PFSK-1 (cell line): ENCODE measurements at regions not wholly inside any gene's neighbourhood (a gene's known extent, or its start where the extent isn't known, plus 50 kb on each side); places are given as distances from the start of the nearest gene placed in this dataset.

Source experiments
- FOXP2 ChIP-seq: optimal IDR thresholded peaks from 2 replicates; pipeline ENCODE3; 2011; ENCODE audit warnings: borderline replicate concordance, control low read depth, inconsistent platforms; ENCODE audit not compliant: insufficient read depth; ENCODE audit errors: extremely low read length, extremely low read depth
- POLR2AphosphoS5 ChIP-seq: IDR thresholded peaks from 2 replicates; pipeline ENCODE4 v1.6.1; 2012; ENCODE audit warnings: low read depth, mild to moderate bottlenecking, control low read depth, low read length, moderate library complexity
- REST ChIP-seq, 2 experiments: IDR thresholded peaks; 2 replicates each; pipeline versions ENCODE4 v1.6.1 to v1.8.0; 2011 to 2012; ENCODE audit warnings: low read depth in 2 of 2, low read length in 2 of 2, control low read depth in 1 of 2, inconsistent platforms in 1 of 2, mild to moderate bottlenecking in 1 of 2, moderate library complexity in 1 of 2; ENCODE audit not compliant: insufficient read depth in 1 of 2
- SIN3A ChIP-seq: IDR thresholded peaks from 2 replicates; pipeline ENCODE4 v1.6.1; 2012; ENCODE audit warnings: mild to moderate bottlenecking, low read length, moderate library complexity, borderline replicate concordance; ENCODE audit not compliant: insufficient read depth
- TAF1 ChIP-seq: IDR thresholded peaks from 2 replicates; pipeline ENCODE4 v1.6.1; 2012; ENCODE audit warnings: low read length, control low read depth, borderline replicate concordance; ENCODE audit not compliant: insufficient read depth

- TF ChIP-seq FOXP2, result no peak
- TF ChIP-seq TAF1, result no peak
- TF ChIP-seq REST (IDR thresholded peaks at IDR 0.05; ENCODE audit: insufficient read depth in 1 of 2, low read depth in 2 of 2, low read length in 2 of 2), result no peak
- TF ChIP-seq SIN3A, result no peak
- no peak for TF ChIP-seq POLR2AphosphoS5
Observed at GRCh38 chr3:72284471-72284870, 499.5 kb upstream of the PROK2 start.

- no peak for TF ChIP-seq FOXP2
- no peak for TF ChIP-seq REST (IDR thresholded peaks at IDR 0.05; ENCODE audit: insufficient read depth in 1 of 2, low read depth in 2 of 2, low read length in 2 of 2)
- no peak for TF ChIP-seq SIN3A
- TF ChIP-seq POLR2AphosphoS5, result no peak
- no peak for TF ChIP-seq TAF1
Observed at GRCh38 chr3:72282918-72283317, 498.0 kb upstream of the PROK2 start.

- TF ChIP-seq TAF1 (no peak), FOXP2 (no peak), SIN3A (no peak), REST (IDR thresholded peaks at IDR 0.05; ENCODE audit: insufficient read depth in 1 of 2, low read depth in 2 of 2, low read length in 2 of 2) (no peak)
Observed at GRCh38 chr3:72281551-72281950, 496.6 kb upstream of the PROK2 start.

- TF ChIP-seq SIN3A, result no peak
- TF ChIP-seq REST (IDR thresholded peaks at IDR 0.05; ENCODE audit: insufficient read depth in 1 of 2, low read depth in 2 of 2, low read length in 2 of 2), result no peak
- no peak for TF ChIP-seq FOXP2
- TF ChIP-seq TAF1, result no peak
- TF ChIP-seq POLR2AphosphoS5, result no peak
Observed at GRCh38 chr3:72280876-72281275, 495.9 kb upstream of the PROK2 start.

GRCh38 chr3:72279631-72280041 is 494.7 kb upstream of the PROK2 start:
- TF ChIP-seq POLR2AphosphoS5 (no peak), TAF1 (no peak), FOXP2 (no peak), REST (IDR thresholded peaks at IDR 0.05; ENCODE audit: insufficient read depth in 1 of 2, low read depth in 2 of 2, low read length in 2 of 2) (no peak), SIN3A (no peak)
